HepG2 (cell line): ENCODE measurements at regions not wholly inside any gene's neighbourhood (a gene's known extent, or its start where the extent isn't known, plus 50 kb on each side); places are given as distances from the start of the nearest gene placed in this dataset.

Source experiments
- GATAD2A ChIP-seq: IDR thresholded peaks from 2 replicates; pipeline ENCODE4 v1.6.1; 2016
- GTF2F1 ChIP-seq: fragments of 150-350 bp; IDR thresholded peaks from 2 replicates; pipeline ENCODE4 v1.6.1; 2014; ENCODE audit warnings: low read length
- RXRB ChIP-seq: IDR thresholded peaks from 2 replicates; pipeline ENCODE4 v1.6.1; 2016; ENCODE audit warnings: borderline replicate concordance, missing genetic modification reagents, missing compliant biosample characterization
- SP4 ChIP-seq: sonication (generic); formaldehyde crosslinking; IDR thresholded peaks from 2 replicates; pipeline ENCODE4 v1.8.1; 2023; ENCODE audit warnings: mild to moderate bottlenecking, missing genetic modification reagents
- TCF7 ChIP-seq: sonication (generic); IDR thresholded peaks from 2 replicates; pipeline ENCODE4 v1.6.1; 2016; ENCODE audit warnings: antibody characterized with exemption, low read depth
- YY1 ChIP-seq: IDR thresholded peaks from 2 replicates; pipeline ENCODE4 v1.6.1; 2011; ENCODE audit warnings: low read length, low read depth, moderate library complexity, mild to moderate bottlenecking; ENCODE audit not compliant: insufficient read depth, insufficient replicate concordance
- ZFP62 ChIP-seq: sonication (generic); formaldehyde crosslinking; IDR thresholded peaks from 2 replicates; pipeline ENCODE4 v1.4.0; 2020; ENCODE audit warnings: missing genetic modification reagents
- ZFP90 ChIP-seq: sonication (generic); formaldehyde crosslinking; IDR thresholded peaks from 2 replicates; pipeline ENCODE4 v1.8.0; 2022; ENCODE audit warnings: missing genetic modification reagents, mild to moderate bottlenecking, inconsistent platforms, borderline replicate concordance
- ZMAT3 ChIP-seq: sonication (generic); formaldehyde crosslinking; conservative IDR thresholded peaks from 2 replicates; pipeline ENCODE4 v1.7.0; 2021; ENCODE audit warnings: missing genetic modification reagents
- ZNF180 ChIP-seq: sonication (generic); formaldehyde crosslinking; IDR thresholded peaks from 2 replicates; pipeline ENCODE4 v1.4.0; 2020; ENCODE audit warnings: low read depth, missing genetic modification reagents, borderline replicate concordance
- ZNF430 ChIP-seq: sonication (generic); formaldehyde crosslinking; IDR thresholded peaks from 2 replicates; pipeline ENCODE4 v1.9.0; 2021; ENCODE audit warnings: mild to moderate bottlenecking, missing genetic modification reagents
- ZNF597 ChIP-seq: sonication (generic); formaldehyde crosslinking; IDR thresholded peaks from 2 replicates; pipeline ENCODE4 v1.5.0; 2020; ENCODE audit warnings: missing genetic modification reagents
- ZNF609 ChIP-seq: sonication (generic); formaldehyde crosslinking; IDR thresholded peaks from 2 replicates; pipeline ENCODE4 v1.4.0; 2020; ENCODE audit warnings: mild to moderate bottlenecking, missing genetic modification reagents, borderline replicate concordance
- ZNF660 ChIP-seq: sonication (generic); formaldehyde crosslinking; IDR thresholded peaks from 2 replicates; pipeline ENCODE4 v1.5.1; 2020; ENCODE audit warnings: mild to moderate bottlenecking, low read depth, missing genetic modification reagents, borderline replicate concordance
- ZNF674 ChIP-seq: sonication (generic); formaldehyde crosslinking; IDR thresholded peaks from 2 replicates; pipeline ENCODE4 v1.5.0; 2020; ENCODE audit warnings: low read depth, mild to moderate bottlenecking, missing genetic modification reagents
- ZNF768 ChIP-seq: sonication (generic); formaldehyde crosslinking; IDR thresholded peaks from 2 replicates; pipeline ENCODE4 v1.4.0; 2020; ENCODE audit warnings: missing genetic modification reagents
- ZNF780A ChIP-seq: sonication (generic); formaldehyde crosslinking; IDR thresholded peaks from 2 replicates; pipeline ENCODE4 v1.8.0; 2022; ENCODE audit warnings: mild to moderate bottlenecking, missing genetic modification reagents, moderate library complexity
- ZXDC ChIP-seq: sonication (generic); formaldehyde crosslinking; IDR thresholded peaks from 2 replicates; pipeline ENCODE4 v1.5.0; 2020; ENCODE audit warnings: mild to moderate bottlenecking, missing genetic modification reagents
- TF ChIP-seq, protein P1 (sequence below): sonication (generic); formaldehyde crosslinking; conservative IDR thresholded peaks from 2 replicates; pipeline ENCODE4 v1.4.0; 2020; ENCODE audit warnings: missing genetic modification reagents

DNA sequence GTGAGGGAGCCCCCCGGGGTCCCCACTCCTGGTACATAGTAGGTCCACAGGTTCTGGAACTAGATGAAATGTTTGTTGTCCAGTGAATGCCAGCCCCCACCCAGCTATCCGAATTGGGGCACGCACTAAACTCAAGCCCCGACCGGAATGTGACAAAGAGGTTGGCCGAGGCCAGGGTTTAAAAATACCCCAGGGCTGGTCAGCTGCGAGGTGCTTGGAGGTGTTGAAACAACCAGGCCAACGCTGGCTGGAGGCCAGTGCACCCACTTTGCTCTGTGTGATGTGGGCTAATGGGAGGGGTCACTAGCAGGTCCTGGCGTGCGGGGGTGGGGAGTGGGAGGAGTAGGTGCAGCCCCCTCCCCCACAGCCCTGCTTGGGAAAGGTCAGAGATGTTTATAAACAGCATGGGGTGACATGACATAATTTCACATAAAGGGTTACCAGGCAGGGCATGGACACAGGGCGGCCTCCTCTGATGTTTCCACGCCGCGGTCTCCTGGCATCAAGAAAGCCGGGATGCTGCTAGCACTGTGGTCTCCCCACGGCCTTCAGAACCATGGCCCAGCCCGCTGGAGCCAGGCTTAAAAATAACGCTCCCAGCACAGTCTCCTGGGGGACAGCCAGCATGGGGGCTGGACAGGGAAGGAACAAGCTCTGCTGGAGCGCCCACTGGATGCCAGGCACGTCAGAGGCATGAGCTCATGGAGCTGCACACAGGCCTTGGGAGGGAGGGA lies 111.2 kb upstream of the PTPN1 start (continued):
- no peak for TF ChIP-seq ZNF660
- peak; percentile 99 for TF ChIP-seq TCF7
- TF ChIP-seq, protein P1, sequence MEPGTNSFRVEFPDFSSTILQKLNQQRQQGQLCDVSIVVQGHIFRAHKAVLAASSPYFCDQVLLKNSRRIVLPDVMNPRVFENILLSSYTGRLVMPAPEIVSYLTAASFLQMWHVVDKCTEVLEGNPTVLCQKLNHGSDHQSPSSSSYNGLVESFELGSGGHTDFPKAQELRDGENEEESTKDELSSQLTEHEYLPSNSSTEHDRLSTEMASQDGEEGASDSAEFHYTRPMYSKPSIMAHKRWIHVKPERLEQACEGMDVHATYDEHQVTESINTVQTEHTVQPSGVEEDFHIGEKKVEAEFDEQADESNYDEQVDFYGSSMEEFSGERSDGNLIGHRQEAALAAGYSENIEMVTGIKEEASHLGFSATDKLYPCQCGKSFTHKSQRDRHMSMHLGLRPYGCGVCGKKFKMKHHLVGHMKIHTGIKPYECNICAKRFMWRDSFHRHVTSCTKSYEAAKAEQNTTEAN: peak; percentile 74; the same call in 1 of the 2 replicates
- TF ChIP-seq RXRB (CRISPR knock-in tag): peak; percentile 100
- TF ChIP-seq ZNF609 (CRISPR knock-in tag): peak; percentile 100
- TF ChIP-seq ZNF674 (CRISPR knock-in tag): peak; percentile 99
- peak; percentile 100 for TF ChIP-seq GATAD2A (CRISPR knock-in tag)
- TF ChIP-seq ZNF768 (CRISPR knock-in tag): peak; percentile 31; the same call in 1 of the 2 replicates
- peak; percentile 97; the same call in 1 of the 2 replicates for TF ChIP-seq ZNF780A
- no peak for TF ChIP-seq ZFP62 (CRISPR knock-in tag)
- TF ChIP-seq ZMAT3 (CRISPR knock-in tag): peak; percentile 84; the same call in 1 of the 2 replicates
- peak; percentile 94 for TF ChIP-seq ZXDC (CRISPR knock-in tag)
- 0 out of 2 replicates have a peak, but pooled peaks have one; percentile 9 for TF ChIP-seq ZNF430
- peak; percentile 85 for TF ChIP-seq SP4
- no peak for TF ChIP-seq YY1
- no peak; the same call in 1 of the 2 replicates for TF ChIP-seq GTF2F1
- peak; percentile 70; the same call in 1 of the 2 replicates for TF ChIP-seq ZNF597 (CRISPR knock-in tag)
- TF ChIP-seq ZNF180 (CRISPR knock-in tag): no peak
- TF ChIP-seq ZFP90 (CRISPR knock-in tag): peak; percentile 90; the same call in 1 of the 2 replicates
